Lower leg skin (tissue), 4 donors: ENCODE measurements at regions not wholly inside any gene's neighbourhood (a gene's known extent, or its start where the extent isn't known, plus 50 kb on each side); places are given as distances from the start of the nearest gene placed in this dataset.

ENCODE experiments used
- DNase-seq, 2 donors: peaks; one replicate each; pipeline ENCODE4 v3.0.0-alpha.2; 2019; ENCODE audit warnings: low spot score in 2 of 2
- H3K4me3 ChIP-seq: fragments of 200-600 bp; sonication (generic); 2 replicates; pipeline ENCODE4 v1.5.1; 2017; ENCODE audit warnings: mild to moderate bottlenecking, low read depth; ENCODE audit not compliant: poor library complexity, severe bottlenecking
- POLR2A ChIP-seq, 2 donors: fragments of 450-650 bp; IDR thresholded peaks; one replicate each; pipeline ENCODE4 v1.6.1; 2016 to 2017; ENCODE audit warnings: antibody characterized with exemption in 2 of 2, mild to moderate bottlenecking in 1 of 2, moderate library complexity in 1 of 2
- WGBS, 2 donors: methylation state at CpG; one replicate each; pipeline ENCODE4 v1.1.5; 2018; 5-methylcytosine and 5-hydroxymethylcytosine counted together
- intact Hi-C: fragments of 100-400 bp; cut with DNase I; formaldehyde crosslinking; loops from one replicate; pipeline ENCODE4 v1.15.0; 2023; ENCODE audit warnings: low total_unique reads
- TF ChIP-seq, protein P1 (sequence below), 3 donors: fragments of 450-650 bp; IDR thresholded peaks; one replicate each; pipeline ENCODE4 v1.5.1; 2016; ENCODE audit warnings: antibody characterized with exemption in 3 of 3, mild to moderate bottlenecking in 3 of 3, moderate library complexity in 2 of 3

DNA sequence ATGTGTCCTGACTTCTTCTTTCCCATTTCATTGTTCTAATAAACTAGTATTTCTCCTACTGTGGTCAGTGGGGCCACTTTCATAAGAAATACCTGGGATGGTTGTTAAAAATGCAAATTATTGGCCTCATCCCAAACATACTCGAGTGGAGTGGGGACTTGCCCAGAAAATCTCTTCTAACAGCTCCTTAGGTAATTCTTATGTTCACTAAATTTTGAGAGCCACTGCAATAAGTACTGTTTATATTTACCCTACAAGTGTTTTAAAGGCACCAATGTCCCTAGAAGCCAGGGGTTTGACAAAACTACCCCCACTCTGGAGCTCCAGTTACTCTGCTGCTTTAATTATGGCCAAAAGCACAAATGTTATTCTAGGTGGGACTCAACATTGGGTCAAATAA is 70.0 kb upstream of the ACP3 start:
- no peak overlapping the region for H3K4me3 ChIP-seq
- no peak for TF ChIP-seq POLR2A (IDR thresholded peaks at IDR 0.05)
- TF ChIP-seq, protein P1, sequence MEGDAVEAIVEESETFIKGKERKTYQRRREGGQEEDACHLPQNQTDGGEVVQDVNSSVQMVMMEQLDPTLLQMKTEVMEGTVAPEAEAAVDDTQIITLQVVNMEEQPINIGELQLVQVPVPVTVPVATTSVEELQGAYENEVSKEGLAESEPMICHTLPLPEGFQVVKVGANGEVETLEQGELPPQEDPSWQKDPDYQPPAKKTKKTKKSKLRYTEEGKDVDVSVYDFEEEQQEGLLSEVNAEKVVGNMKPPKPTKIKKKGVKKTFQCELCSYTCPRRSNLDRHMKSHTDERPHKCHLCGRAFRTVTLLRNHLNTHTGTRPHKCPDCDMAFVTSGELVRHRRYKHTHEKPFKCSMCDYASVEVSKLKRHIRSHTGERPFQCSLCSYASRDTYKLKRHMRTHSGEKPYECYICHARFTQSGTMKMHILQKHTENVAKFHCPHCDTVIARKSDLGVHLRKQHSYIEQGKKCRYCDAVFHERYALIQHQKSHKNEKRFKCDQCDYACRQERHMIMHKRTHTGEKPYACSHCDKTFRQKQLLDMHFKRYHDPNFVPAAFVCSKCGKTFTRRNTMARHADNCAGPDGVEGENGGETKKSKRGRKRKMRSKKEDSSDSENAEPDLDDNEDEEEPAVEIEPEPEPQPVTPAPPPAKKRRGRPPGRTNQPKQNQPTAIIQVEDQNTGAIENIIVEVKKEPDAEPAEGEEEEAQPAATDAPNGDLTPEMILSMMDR (IDR thresholded peaks at IDR 0.05) = no peak
- WGBS, 2 donors = 27 to 43% methylated on average over 1 of the region's 1 CpG
- intact Hi-C loops = loop anchor here (5.0 kb wide), 1 partner anchor 100 kb away; no protein-coding TSS in a partner anchor
- no peak for DNase-seq

GRCh38 chr3:132248490-132248889 is 68.7 kb upstream of the ACP3 start:
- intact Hi-C loops = loop anchor here (5.0 kb wide), 1 partner anchor 99 kb away; no protein-coding TSS in a partner anchor
- H3K4me3 ChIP-seq = no peak overlapping the region
- no peak for DNase-seq
- WGBS, 2 donors = 27 to 96% methylated on average over 1 of the region's 1 CpG
- TF ChIP-seq POLR2A (IDR thresholded peaks at IDR 0.05) = no peak
- TF ChIP-seq, protein P1 (IDR thresholded peaks at IDR 0.05) = no peak

DNA sequence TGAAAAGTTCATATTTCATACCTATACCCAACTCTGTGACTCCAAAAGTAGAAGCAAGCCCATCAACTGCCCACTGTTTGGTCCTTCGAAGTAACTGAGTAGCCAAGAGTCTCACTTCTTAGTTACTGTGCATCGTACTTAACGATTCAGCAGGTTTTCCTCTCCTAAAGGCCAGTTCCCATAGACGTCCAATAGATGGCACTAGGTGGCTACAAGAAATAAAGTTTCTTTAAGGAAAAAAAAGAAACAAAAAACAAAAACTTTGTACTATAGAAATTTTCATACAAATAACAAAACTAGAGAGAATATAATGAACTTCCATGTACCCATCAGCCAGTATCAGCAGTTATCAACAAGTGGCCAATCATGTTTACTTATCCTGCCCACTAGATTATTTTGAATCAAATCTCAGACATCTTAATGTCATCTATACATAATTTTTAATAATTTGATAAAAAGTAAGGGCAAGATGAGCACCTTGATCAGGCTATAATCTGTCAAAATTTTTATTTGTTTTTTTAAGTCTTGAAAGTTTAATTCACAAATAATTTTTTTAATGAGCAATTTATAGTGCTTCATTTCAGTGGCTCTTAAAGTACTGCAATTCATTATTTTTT is 63.8 kb upstream of the ACP3 start:
- intact Hi-C loops = no loop called here
- TF ChIP-seq, protein P1 (IDR thresholded peaks at IDR 0.05) = no peak
- TF ChIP-seq POLR2A (IDR thresholded peaks at IDR 0.05) = no peak
- H3K4me3 ChIP-seq = no peak overlapping the region
- DNase-seq = peak in 1 of 2 donors; percentile 36
- WGBS, 2 donors = 4 to 9% methylated on average over 4 of the region's 4 CpGs

DNA sequence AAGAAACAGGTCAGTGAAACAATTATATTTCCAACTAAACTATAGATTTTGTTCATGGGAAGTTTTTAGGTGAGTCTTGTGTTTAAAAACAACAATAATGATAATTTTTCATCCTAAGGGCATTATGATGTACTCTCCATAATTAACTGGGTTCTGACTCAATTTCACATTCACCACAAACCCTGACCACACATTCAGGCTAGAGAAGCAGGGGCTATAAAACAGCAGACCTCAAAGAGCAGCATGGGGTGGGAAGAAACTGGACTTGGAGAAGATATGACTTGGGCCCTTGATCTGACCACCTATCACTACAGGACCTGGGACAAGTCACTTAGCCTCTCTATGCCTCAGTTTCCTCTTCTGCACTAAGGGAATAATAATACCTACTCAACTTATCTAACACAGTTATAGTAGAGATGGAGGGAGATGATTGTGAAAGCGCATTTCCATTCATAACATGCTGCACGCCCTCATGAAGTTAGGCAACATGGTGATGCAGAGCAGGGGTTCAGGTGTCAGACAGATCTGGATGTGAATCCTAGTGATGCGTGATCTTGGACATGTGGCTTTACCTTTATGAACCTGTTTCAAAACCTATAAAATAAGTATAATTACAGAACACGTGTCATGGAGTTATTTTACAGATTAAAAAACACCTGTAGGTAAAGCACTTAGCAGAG is 63.0 kb upstream of the ACP3 start:
- no peak for DNase-seq
- 63 to 89% methylated on average over 4 of the region's 4 CpGs for WGBS, 2 donors
- no peak overlapping the region for H3K4me3 ChIP-seq
- TF ChIP-seq, protein P1 (IDR thresholded peaks at IDR 0.05) = no peak
- no peak for TF ChIP-seq POLR2A (IDR thresholded peaks at IDR 0.05)
- intact Hi-C loops = no loop called here

DNA sequence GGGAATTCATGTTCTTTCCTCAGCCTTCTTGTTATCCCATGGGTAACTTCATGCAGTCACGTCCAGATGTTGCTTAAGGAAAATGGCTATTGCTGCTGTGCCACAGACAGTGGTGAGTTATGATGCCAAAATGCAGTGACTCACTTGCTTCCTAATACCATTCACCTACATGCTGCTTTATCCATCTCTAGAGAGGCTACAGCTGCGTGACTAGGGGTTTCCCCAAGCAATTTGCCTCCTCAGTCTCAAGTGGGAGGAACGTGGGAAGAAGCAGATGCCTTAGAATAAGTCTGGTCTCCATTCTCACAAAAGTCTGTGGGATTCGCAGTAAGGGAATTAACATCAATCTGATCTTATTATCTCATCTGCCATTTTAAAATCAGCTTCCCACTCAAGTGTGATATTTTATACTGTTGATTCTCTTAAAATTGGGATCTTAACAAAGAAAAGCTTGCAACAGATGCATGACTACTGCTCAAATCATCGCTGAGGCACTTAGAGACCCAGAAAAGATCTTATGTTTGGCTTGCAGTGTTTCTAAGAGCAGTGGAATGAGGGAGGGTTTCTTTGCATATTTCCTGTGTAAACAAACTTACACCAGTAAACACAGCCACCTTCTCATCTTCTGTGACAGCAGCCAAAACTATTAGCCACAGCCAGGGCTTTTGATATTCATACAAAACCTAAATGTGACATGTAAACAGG is 62.0 kb upstream of the ACP3 start:
- TF ChIP-seq, protein P1 (IDR thresholded peaks at IDR 0.05) = no peak
- no peak for TF ChIP-seq POLR2A (IDR thresholded peaks at IDR 0.05)
- intact Hi-C loops = no loop called here
- no peak overlapping the region for H3K4me3 ChIP-seq
- 50 to 57% methylated on average over 5 of the region's 5 CpGs for WGBS, 2 donors
- no peak for DNase-seq
